GM12864 (cell line): ENCODE measurements at regions not wholly inside any gene's neighbourhood (a gene's known extent, or its start where the extent isn't known, plus 50 kb on each side); places are given as distances from the start of the nearest gene placed in this dataset.

Source experiments
- DNase-seq: peaks from one replicate; pipeline ENCODE4 v3.0.0-alpha.2; 2011; ENCODE audit warnings: low read depth
- H3K4me3 ChIP-seq: 2 replicates; pipeline ENCODE4 v1.5.1; 2011; ENCODE audit warnings: mild to moderate bottlenecking, low read depth, low read length, control low read depth
- TF ChIP-seq, protein P1 (sequence below): IDR thresholded peaks from 2 replicates; pipeline ENCODE4 v1.5.1; 2011; ENCODE audit warnings: low read depth, mild to moderate bottlenecking, moderate library complexity, low read length, control low read depth, inconsistent platforms; ENCODE audit errors: missing control alignments

DNA sequence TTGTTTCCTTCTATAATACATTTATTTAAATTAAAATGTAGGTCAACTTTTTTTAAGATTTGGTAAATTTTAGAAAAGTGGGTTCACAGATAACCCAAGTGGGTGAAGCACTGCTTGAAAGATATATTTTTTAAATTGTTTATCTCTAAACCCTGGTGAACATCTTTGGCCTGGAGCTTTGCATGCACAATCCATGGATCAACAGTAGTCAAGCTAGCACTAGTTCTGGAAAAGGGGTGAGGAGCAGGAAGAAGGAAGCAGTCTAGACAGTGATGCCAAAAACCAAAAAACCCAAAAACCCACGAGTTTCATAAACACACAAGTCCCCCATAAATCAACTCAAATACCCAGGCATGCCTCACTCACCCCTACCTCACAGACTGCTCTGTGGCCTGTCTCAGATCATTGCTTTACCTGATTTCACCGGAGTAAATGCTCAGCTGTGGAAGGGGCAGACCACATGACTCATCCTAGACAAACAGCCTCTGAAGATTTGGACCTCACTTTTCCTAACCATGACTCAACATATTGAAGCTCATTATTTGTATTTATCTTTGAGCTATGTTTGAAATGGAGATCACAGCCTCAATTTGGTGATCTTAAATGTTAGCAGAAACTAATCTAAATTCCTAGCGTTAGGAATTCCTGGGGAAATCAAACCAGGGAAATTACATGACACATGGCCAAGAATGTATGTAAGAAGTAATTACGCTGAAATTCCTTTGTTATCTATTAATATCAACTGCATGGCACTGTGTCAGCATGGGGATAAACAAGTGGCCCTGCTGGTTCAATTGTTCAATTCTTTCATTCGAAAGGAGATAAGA is 149.6 kb downstream of the ZNF608 start:
- no peak for DNase-seq
- TF ChIP-seq, protein P1, sequence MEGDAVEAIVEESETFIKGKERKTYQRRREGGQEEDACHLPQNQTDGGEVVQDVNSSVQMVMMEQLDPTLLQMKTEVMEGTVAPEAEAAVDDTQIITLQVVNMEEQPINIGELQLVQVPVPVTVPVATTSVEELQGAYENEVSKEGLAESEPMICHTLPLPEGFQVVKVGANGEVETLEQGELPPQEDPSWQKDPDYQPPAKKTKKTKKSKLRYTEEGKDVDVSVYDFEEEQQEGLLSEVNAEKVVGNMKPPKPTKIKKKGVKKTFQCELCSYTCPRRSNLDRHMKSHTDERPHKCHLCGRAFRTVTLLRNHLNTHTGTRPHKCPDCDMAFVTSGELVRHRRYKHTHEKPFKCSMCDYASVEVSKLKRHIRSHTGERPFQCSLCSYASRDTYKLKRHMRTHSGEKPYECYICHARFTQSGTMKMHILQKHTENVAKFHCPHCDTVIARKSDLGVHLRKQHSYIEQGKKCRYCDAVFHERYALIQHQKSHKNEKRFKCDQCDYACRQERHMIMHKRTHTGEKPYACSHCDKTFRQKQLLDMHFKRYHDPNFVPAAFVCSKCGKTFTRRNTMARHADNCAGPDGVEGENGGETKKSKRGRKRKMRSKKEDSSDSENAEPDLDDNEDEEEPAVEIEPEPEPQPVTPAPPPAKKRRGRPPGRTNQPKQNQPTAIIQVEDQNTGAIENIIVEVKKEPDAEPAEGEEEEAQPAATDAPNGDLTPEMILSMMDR = no peak
- no peak overlapping the region for H3K4me3 ChIP-seq

DNA sequence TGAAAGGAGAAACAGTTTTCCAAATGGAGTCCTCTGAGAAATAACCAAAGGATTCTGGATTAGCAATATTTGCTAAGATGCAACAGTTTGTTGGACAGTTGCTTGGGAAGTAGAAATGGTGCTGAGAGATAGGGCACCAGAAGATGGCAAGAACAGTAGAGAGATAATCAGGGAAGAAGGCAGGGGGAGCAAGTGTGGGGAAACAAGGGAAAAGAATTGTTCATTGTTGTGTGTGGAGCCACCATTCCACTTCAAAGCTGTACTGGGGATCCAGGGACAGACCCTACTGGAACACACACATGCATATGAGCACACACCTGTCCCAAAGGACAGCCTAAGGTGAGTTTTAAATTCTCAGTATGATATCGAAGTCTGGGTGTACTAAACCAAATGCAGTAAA is 152.5 kb downstream of the ZNF608 start:
- DNase-seq = no peak
- TF ChIP-seq, protein P1 = no peak
- no peak overlapping the region for H3K4me3 ChIP-seq

DNA sequence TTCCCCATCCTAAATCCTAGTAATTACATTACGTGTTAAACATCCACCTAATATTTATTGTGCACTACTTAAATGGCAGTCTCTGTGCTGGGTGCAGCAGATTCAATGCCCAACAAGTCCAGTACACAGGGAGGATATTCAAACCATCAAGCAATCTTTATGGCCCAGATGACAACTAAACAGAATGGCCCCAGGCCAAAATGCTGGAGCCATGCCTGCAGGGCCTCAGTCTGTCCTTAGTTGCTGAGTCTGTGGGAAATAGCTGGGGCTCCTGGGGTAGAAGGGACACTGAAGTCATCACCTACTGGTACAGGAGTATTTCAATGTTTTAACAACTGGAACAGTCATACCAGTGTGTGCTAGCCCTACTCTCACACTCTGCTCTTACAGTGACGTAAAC is 153.5 kb downstream of the ZNF608 start:
- TF ChIP-seq, protein P1 = no peak
- DNase-seq = no peak
- H3K4me3 ChIP-seq = no peak overlapping the region

DNA sequence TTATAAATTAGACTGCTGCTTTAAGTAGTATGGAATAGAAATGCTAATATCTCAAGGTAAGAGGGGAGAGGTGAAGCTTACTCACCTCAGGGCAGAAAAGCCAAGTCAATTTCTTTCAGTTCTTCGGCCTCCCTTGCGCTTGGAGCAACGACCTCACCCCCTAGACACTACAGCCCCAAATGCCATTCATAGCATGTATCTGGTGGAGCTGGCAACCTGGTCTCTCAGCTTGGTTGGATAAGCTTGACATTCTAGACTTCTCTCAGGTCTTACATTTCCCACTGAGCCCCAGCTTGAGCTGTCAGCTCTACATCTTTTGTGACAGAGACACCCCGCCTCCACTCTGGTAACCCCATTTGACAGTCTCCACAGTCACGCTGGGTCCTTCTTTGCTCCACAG is 154.9 kb downstream of the ZNF608 start:
- no peak overlapping the region for H3K4me3 ChIP-seq
- no peak for DNase-seq
- TF ChIP-seq, protein P1 = no peak

DNA sequence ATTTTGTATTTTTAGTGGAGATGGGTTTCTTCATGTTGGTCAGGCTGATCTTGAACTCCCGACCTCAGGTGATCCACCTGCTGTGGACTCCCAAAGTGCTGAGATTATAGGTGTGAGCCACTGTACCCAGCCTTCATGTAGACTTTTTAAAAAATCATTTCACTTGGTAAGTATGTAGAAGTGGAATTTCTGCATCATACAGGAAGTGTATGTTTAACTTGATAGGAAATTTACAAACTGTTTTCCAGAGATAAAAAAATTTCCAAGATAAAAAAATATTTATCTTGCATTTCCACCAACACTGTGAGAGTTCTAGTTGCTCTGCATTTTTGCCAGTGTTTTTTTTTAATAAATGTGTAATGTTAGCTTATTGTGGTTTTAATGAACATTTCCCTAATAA is 155.8 kb downstream of the ZNF608 start:
- no peak overlapping the region for H3K4me3 ChIP-seq
- DNase-seq = no peak
- TF ChIP-seq, protein P1 = no peak

DNA sequence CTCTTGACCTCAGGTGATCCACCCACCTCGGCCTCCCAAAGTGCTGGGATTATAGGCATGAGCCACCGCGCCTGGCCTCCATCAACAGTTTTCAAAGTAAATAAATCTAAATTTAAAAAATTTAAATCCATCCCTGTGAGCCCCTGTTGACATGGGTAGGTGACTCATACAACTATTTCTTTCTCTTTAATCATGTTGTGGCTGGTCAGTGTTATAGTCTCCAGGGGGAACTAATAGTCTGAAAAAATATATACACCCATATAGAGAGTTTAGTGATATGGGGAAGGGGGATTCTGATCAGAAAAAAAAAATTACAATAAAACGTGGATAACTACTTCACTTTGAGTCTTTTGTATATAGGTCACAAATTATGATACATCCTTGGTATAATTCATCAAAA is 159.2 kb downstream of the ZNF608 start:
- DNase-seq = no peak
- TF ChIP-seq, protein P1 = no peak
- H3K4me3 ChIP-seq = no peak overlapping the region

DNA sequence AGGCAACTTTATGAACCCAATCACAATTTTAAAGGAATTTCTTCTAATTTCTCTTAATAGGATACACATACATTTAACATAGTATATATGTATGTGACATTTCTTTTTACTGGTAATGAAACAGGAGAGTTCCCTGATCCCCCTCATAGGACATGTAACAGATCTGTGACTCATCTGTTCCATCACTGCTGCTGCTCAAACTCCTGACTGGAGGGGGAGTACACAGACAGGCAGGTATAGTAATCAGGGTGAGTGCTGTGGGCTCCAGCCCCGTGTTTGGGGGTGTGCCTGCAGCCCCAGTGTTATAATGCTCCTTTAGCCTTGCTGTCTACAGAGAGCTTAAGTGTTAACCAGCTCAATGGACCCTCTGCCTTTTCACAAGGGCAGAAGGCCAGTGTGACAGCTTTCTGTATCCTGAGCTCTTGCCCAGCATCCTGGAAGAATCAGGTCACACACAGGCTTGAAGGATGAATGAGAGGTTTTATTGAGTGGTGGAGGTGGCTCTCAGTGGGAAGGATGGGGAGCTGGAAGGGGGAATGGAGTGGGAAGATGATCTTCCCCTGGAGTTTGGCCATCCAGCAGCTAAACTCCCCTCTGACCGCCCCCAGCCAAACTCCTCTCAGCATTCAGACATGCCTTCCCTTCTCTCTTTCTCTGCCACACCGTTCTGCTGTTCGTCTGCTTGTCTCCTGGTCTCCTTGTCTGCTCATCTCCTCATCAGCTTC is 161.3 kb downstream of the ZNF608 start:
- no peak for DNase-seq
- TF ChIP-seq, protein P1 = no peak
- H3K4me3 ChIP-seq = no peak overlapping the region
